ENCODE measurements at regions not wholly inside any gene's neighbourhood (a gene's known extent, or its start where the extent isn't known, plus 50 kb on each side); places are given as distances from the start of the nearest gene placed in this dataset.
"Not testable (repeated sequence)": the region's sequence is repeated elsewhere in the genome, so short reads cannot be mapped to it uniquely, and the experiment has no call there.

- DNase-seq, result no peak
Observed at GRCh38 chr10:52551046-52551445, 221.5 kb downstream of the MBL2 start.

GRCh38 chr10:52558090-52558489 lies 214.5 kb downstream of the MBL2 start:
- DNase-seq, result no peak

GRCh38 chr10:52561322-52561721 lies 211.3 kb downstream of the MBL2 start:
- DNase-seq, result no peak

GRCh38 chr10:52563360-52563759 lies 209.2 kb downstream of the MBL2 start:
- no peak for DNase-seq

DNA sequence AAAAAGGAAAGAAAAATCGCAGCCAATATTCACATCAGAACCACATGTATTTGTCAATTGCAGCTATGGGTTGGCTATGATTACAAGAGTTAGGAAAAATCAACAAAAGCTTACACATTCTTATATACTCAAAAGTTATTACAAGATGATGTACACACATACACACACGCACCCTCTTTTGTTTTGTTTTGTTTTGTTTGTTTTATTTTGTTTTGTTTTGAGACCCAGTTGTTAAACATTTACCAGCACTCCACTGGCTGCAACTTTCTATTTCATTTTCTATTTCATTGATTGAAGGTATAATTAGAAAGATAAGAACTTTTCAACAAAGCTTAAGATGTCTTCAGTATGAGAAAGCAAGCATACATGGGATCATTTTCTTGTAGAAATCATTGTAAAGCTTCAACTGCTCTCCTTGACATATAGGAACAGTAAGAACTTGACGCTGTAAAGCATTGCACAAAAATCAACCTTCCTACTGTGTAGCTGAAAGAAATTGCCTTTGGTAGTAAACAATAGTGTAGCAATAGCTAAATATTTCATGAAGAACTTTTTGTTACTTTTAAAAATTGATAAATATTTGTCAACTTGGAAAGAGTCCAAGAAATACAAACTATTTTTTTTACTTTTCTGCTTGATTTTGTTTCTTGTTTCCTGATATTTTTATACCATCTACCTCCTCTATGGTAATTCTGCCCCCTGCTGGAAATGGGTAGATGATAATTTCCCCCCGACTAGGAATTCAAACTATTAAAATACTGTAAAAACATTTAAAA lies 205.9 kb downstream of the MBL2 start:
- DNase-seq, result no peak

DNA sequence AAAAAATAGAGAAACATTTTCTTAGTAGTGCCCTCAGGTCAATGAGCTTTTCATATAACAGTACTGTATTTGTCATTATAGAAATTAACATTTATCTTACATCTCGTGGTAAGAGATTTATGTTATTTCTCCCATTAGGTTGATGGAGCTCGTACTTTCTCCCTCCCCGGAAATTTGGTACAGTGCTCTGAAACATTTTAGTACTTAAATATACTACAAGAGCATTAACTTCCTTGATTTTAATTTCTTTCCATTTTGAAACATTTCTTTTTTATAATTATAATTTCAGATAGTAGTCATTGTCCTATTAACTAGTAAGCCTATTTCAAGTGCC lies 205.4 kb downstream of the MBL2 start:
- DNase-seq, result no peak

GRCh38 chr10:52568309-52568708 lies 204.3 kb downstream of the MBL2 start:
- no peak for DNase-seq

GRCh38 chr10:52570490-52570889 lies 202.1 kb downstream of the MBL2 start:
- DNase-seq, result no peak

DNA sequence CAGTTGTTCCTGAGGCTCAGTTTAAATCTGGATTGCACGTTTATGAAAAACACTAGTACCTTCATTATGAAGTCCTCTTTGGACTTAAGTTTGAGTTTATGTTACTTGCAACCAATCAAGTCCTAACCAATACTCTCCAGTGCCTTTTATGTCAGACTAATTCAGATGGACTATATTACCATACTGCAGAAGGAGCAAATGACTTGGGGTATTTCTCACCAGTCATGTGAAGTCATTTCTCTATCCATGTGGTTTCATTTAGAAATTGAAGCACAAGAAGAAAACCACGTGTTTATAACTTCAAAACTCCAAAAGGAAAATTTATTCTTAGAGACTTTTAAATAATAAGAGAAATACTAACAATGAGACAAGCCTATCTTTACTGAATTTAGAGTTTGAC lies 201.6 kb downstream of the MBL2 start:
- no peak for DNase-seq

DNA sequence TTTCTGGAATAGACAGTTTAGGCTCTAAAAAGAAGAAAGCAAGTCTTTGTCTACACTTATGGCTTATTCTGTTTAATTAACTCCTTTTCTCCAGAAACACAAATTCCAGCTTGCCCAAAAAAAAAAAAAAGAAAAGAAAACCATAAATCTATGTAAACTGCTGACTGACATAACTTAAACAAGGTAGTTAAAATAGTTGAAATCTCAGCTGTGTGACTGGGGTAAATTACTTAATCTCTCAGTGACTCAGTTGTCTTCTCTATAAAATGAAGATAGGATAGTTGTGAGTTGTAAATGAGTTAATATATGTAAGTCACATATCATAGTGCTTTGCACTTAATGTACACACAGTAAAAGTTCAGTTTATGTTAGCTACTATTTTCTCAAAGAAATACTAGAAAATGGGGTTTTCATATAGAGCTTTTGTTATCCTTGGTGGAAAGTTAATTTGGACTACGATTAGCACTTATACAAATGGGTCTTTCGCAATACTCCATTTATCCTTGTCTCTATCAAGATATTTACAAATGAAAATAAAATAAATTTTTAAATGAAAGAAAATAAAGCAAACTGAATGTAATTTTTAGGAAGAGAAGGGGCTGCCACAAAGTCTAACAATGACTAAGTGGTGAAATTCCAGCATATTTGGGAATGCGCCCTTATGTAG lies 200.9 kb downstream of the MBL2 start:
- DNase-seq, result no peak

DNA sequence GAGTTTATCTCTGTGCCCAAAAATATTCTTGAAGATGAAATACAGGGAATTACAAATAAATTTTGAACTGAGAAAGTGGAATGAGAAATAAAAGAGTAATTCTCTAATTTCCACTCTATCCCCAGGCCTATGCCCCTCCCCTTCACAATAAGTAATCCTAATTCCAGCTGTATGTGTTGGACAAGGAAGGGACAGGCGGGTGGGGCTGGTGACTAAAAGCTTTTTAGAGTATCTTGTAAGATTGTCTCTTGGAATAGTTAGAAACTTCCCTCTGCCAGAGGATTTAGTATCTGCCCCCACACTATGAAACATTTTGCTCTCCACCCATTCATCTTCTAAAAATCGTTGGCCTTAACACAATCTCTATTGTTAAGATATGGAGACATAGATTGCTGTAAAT lies 199.2 kb downstream of the MBL2 start:
- DNase-seq, result no peak

GRCh38 chr10:52574697-52575096 lies 197.9 kb downstream of the MBL2 start:
- no peak for DNase-seq

GRCh38 chr10:52577047-52577446 lies 195.5 kb downstream of the MBL2 start:
- DNase-seq, result no peak

DNA sequence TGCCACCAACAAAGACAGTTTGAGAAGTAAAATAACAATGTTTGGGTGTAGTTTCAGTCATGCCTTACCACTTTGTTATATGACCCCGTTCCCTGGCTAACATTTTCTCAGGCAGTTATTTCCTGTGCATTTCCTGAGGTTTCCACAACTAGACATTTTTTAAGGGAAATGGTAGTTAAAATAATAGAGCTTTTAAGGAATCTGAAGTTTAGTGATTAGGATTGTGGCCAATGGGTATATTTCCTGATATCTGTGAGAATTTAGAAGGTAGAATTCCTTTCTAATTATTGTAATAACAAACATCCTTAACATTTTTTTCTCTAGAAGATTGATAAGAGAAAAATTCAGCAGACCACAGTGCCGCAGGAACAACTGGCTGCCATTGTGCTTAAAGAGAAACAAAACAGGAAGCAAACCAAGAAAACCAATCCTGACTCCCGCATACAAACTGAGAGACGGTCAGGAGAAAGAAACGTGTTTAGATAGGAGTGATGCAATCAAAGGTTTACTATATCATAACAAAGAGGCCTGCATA lies 193.6 kb downstream of the MBL2 start:
- no peak for DNase-seq

GRCh38 chr10:52581636-52582035 lies 190.9 kb downstream of the MBL2 start:
- not testable (repeated sequence) for DNase-seq

- no peak for DNase-seq
Observed at GRCh38 chr10:52583336-52583735, 189.2 kb downstream of the MBL2 start.

DNA sequence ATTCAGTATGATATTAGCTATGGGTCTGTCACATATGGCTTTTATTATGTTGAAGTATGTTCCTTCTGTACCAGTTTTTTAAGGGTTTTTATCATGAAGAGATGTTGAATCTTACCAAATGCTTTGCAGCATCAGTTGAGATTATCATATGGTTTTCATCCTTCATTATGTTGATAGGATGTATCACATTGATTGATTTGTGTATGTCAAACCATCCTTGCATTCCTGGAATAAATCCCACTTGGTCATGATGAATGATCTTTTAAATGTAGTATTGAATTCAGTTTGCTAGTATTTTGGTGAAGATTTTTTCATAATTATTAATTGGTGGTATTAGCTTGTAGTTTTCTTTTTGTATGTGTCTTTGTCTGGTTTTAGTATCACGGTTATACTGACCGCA lies 185.9 kb downstream of the MBL2 start:
- no peak for DNase-seq

GRCh38 chr10:52597189-52597863 lies 175.3 kb downstream of the MBL2 start:
- DNase-seq, result no peak

- no peak for DNase-seq
Observed at GRCh38 chr10:52598936-52599335, 173.6 kb downstream of the MBL2 start.

GRCh38 chr10:52599551-52600200 lies 172.9 kb downstream of the MBL2 start:
- no peak for DNase-seq

DNA sequence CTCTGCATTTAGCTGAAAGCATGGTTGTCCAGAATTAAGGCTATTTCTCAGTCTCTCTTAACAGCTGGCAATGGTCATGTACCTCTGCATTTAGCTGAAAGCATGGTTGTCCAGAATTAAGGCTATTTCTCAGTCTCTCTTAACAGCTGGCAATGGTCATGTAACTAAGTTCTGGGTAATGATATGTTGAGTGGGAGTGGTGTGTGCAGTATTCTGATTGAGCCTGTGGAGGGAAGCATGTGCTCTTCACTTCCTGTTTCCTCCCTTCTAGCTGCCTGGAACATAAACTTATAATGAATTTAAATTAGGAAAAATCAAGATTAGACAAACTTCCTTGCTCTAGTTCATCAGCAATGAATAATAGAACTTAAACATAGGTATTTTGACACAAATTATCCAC lies 168.5 kb downstream of the MBL2 start:
- DNase-seq, result not testable (repeated sequence)

- no peak for DNase-seq
Observed at GRCh38 chr10:52609071-52609470, 163.5 kb downstream of the MBL2 start.

DNA sequence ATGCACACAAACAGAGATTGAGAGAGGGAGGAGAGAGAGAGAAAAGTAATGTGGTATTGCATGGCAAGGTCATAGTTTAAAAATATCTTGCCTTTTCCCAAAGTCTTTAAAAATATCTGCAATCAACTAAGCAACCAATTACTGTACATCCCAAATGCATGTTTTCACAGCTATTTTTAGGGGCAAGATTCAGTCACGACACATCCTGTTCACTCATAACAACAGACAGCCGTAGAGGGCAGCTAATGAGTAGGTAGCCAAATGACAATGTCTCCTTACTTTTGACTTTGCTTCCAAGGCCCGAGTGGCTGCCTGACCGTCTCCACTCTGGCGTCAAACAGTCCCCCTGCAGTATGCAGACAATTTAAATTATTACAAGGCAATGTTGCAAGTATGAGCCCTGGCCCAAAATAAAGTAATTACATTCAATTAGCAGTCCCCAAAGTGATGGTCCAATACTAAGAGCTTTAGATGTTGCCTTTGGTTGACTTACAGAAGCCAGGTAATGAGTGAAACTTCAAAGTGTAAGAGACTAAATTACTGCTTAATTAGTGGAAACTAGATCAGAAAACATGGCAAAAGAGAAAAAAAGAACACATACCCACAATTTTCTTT lies 162.9 kb downstream of the MBL2 start:
- no peak for DNase-seq
